ENCODE measurements at regions not wholly inside any gene's neighbourhood (a gene's known extent, or its start where the extent isn't known, plus 50 kb on each side); places are given as distances from the start of the nearest gene placed in this dataset.

DNA sequence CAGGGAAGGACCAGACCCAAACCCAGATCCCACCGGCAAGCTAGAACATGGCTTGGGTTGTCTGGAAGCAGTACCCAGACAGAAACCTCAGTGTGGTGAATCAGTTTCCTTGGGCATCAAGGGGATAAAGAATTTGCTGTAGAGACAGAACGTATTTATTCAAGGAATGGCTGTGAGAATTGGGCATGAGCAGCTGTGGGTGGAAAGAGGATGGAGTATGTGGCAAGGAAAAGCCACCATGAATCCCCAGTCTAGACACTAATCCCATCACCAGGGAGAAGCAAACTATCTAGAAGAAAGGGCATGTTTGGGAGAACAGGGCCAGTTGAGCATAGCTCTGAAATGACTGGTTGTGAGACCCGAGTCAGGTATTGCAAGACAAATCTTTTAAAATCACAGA, 109.2 kb downstream of the TOMM20 start:
- TF ChIP-seq CTCF (IDR thresholded peaks at IDR 0.05) (no peak), POLR2A (IDR thresholded peaks at IDR 0.05) (no peak), POLR2AphosphoS5 (IDR thresholded peaks at IDR 0.05) (no peak)

Measured in transverse colon (tissue), 4 donors.